Pancreas (tissue), 10 donors: ENCODE measurements at regions not wholly inside any gene's neighbourhood (a gene's known extent, or its start where the extent isn't known, plus 50 kb on each side); places are given as distances from the start of the nearest gene placed in this dataset.
"Not testable (repeated sequence)": the region's sequence is repeated elsewhere in the genome, so short reads cannot be mapped to it uniquely, and the experiment has no call there.

Source experiments
- ATAC-seq, 4 donors: fragments of 200-7000 bp; cut with Tn5 transposase; one replicate each; pipeline versions ENCODE4 v1.8.0 to v1.9.1; 2020; ENCODE audit warnings: mild to moderate bottlenecking in 4 of 4, moderate library complexity in 4 of 4
- DNase-seq, 6 donors: peaks; one replicate each; pipeline ENCODE4 v3.0.0-alpha.2; 2020
- FAIRE-seq: peaks from 2 replicates; lab custom pipeline; 2012; peaks lifted over from hg19 to GRCh38; lab: Jason Lieb, UNC
- H3K27ac ChIP-seq, 4 donors: fragments of 200-600 bp; sonication (generic); 1 replicate in 3 of 4; 2 replicates in 1 of 4; pipeline versions ENCODE4 v1.5.0 to v1.8.0; 2020
- H3K27me3 ChIP-seq, 4 donors: fragments of 200-600 bp; one replicate each; pipeline ENCODE4 v1.8.0; 2021
- H3K36me3 ChIP-seq, 3 donors: fragments of 200-600 bp; sonication (generic) in 1 of 3; one replicate each; pipeline versions ENCODE4 v1.5.0 to v1.8.0; 2020 to 2021
- H3K4me1 ChIP-seq, 3 donors: fragments of 200-600 bp; one replicate each; pipeline ENCODE4 v1.8.0; 2021
- H3K4me3 ChIP-seq, 4 donors: fragments of 200-600 bp; sonication (generic) in 2 of 4; one replicate each; pipeline versions ENCODE4 v1.5.0 to v1.8.0; 2020 to 2021
- H3K9me3 ChIP-seq, 4 donors: fragments of 200-600 bp; one replicate each; pipeline ENCODE4 v1.8.0; 2021
- WGBS, 2 donors: extraction: QIAGEN DNeasy Blood & Tissue Kit; methylation state at CpG; one replicate each; pipeline ENCODE4 v1.1.7; 2013; 5-methylcytosine and 5-hydroxymethylcytosine counted together
- intact Hi-C, 3 donors: fragments of 100-400 bp; cut with DNase I; formaldehyde crosslinking; loops; one replicate each; pipeline versions ENCODE4 v1.11.1 to v1.14.2; 2022
- TF ChIP-seq, protein P1 (sequence below), 4 donors: fragments of 200-600 bp; sonication (generic) in 3 of 4; IDR thresholded peaks; one replicate each; pipeline versions ENCODE4 v1.5.0 to v1.8.0; 2021; ENCODE audit warnings: antibody characterized with exemption in 4 of 4
- donor health status: healthy with polysubstance abuse.
- donor health status: DM: no; HTN: no; CAD: no; lungs with moderate emphysema.
- donor health status: DM: no; HTN: no; CAD: no.
- donor health status: control.
- donor health status: control.
- donor health status: Bipolar disorder and iron deficiency.
- donor health status: DM: yes; HTN: yes; CAD: no.
- donor health status: DM: no; HTN: no; CAD: no.
- donor health status: DM: no; HTN: no; CAD: no.
- donor health status: DM: yes; HTN: yes; CAD: no.

DNA sequence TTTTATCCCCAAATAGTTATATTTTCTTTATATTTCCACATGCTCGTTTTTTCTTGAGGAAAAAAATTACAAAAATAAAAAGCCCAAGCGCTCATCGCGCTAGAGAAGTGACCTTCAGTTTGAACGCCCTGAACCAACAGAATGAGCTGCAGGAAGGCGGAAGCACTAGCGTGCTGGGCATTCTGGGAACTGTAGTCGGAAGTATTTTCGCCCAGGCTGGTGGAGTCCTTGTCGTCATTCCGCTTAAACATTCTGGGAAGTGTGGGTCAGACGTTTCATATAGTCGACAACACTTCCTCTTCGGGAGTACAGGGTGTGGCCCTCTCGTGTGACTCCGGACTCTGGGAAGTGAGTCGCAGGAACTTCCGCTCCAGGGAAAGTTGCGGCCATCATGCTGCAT, 692.4 kb upstream of the DEFB115 start:
- 57 to 59% methylated on average over 19 of the region's 19 CpGs for WGBS, 2 donors
- H3K9me3 ChIP-seq, intact Hi-C loops, FAIRE-seq, H3K4me1 ChIP-seq, H3K27ac ChIP-seq, H3K27me3 ChIP-seq, H3K36me3 ChIP-seq, H3K4me3 ChIP-seq, DNase-seq: not testable (repeated sequence)
- ATAC-seq: peak in 1 of 4 donors; percentile 21

DNA sequence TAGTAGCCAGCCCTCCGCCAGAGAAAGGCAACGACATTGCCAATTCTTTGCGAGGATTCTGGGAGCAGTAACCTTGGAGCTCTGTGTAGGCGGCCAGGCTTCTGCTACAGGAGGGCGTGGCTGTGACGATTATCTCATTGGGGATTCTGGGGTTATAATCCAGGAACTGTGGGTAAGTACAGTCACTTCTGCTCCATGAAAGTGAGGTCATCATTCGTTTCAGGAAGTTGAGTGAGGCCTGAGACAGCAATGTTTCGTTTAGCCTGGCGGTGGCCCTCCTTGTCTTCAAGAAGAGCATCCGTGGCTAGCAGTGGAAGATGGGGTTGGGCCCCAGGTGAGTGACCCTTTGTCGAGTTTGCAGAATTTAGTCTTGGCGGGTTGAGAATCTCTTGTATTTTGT, 687.6 kb upstream of the DEFB115 start:
- not testable (repeated sequence) for H3K9me3 ChIP-seq, FAIRE-seq
- 77 to 81% methylated on average over 9 to 10 of the region's 12 CpGs for WGBS, 2 donors

DNA sequence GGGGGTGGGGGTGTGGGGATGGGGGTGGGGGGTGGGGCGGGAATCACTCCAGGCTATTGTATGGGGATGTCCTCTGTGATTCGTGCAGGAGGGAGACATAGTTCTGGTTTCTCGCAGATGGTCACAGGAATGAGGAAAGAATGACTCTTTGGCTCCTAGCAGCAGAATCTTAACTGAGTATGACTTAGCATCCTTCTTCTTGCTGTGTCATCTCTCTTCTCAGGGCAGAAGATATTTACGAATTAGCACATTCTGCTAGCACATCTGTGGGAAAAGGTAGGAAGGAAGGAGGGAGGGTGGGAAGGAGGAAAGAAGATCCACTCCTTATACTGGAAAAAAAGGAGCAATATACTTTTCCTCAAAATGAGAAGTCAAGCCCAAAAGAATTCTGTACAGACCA, 686.8 kb upstream of the DEFB115 start:
- DNase-seq, H3K4me1 ChIP-seq, FAIRE-seq, intact Hi-C loops, H3K4me3 ChIP-seq, ATAC-seq, H3K27me3 ChIP-seq, H3K27ac ChIP-seq, H3K9me3 ChIP-seq, H3K36me3 ChIP-seq: not testable (repeated sequence)
- 60 to 69% methylated on average over 4 of the region's 4 CpGs for WGBS, 2 donors

More for the DNA sequence above, 687.6 kb upstream of the DEFB115 start:
- H3K36me3 ChIP-seq, ATAC-seq, H3K27ac ChIP-seq, intact Hi-C loops, H3K4me1 ChIP-seq, DNase-seq, H3K4me3 ChIP-seq, H3K27me3 ChIP-seq: not testable (repeated sequence)

DNA sequence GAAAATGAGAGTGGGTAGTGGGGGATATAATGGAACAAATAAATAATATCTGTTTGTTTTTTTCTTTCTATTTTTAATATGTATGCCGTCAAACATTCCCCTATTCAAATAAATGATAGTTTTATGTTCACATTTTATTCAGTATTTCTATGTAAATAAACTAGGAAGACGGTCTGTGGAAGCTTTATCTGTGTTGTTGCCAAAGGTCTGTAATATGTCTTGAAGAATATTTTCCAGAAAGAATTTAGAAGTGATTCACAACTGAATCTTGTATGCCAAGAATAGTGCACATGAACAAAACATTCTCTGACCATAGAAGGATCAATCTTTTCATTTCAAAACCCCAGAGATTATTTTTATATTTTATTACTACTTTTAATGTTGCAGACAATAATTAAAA, 683.1 kb upstream of the DEFB115 start:
- DNase-seq, H3K9me3 ChIP-seq, H3K27me3 ChIP-seq, ATAC-seq, H3K4me3 ChIP-seq, FAIRE-seq, H3K4me1 ChIP-seq, H3K27ac ChIP-seq, H3K36me3 ChIP-seq, intact Hi-C loops: not testable (repeated sequence)
- 37 to 51% methylated on average over 2 of the region's 2 CpGs for WGBS, 2 donors

DNA sequence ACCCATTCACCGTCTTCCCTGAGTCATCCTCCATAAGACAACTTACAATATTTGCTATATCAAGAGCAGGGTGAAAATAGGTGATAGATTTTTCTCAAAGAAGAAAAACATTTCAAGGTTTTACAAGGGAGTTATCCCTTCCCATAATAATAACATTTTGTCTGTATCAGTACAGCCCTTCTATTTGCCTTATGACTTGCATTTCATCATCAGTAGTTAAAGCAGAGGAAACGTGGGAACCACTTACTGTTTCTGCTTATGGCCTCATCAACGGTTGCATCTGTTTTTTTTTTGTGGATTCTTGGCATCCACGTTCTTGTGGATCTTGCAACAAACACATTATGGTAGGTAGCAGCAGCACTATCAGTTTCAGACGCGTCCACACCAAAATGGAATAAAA, 678.4 kb upstream of the DEFB115 start:
- peak overlapping the region in 2 of 4 donors; percentile 31 to 36 for H3K4me3 ChIP-seq
- H3K27me3 ChIP-seq, FAIRE-seq, H3K9me3 ChIP-seq, H3K36me3 ChIP-seq, DNase-seq, H3K27ac ChIP-seq, H3K4me1 ChIP-seq, intact Hi-C loops: not testable (repeated sequence)
- ATAC-seq: peak in 2 of 4 donors; percentile 7
- WGBS, 2 donors: 45 to 47% methylated on average over 4 to 6 of the region's 6 CpGs

DNA sequence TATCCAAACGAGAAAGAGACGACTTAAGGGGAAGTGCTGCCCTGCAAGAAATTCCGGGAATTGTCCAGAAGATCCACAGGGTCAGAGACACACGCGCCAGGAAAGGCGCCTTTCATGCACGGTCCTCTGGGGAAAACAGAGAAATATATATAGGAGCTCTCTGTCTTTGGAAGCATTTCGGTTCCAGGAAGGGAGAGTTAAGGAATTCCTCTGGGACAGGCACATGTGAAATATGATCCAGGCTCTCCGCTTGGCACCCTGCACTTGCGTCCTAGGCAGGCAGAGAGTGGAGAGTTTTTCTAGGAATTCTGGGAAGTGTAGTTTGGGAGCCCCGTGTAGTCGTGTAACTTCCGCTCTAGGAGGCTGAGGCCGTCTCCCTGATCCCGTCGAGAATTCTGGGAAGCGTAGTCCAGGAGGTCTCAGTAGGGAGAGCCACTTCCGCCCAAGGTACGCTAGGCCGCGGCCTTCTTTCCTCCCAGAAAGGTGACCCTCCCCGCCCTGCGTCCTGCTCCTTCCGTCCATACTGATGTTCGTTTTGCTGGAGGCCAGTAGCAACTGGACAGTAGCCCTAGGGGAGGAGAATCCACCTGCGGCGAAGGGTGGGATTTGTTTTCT, 677.5 kb upstream of the DEFB115 start:
- 9 to 17% methylated on average over 21 to 27 of the region's 27 CpGs for WGBS, 2 donors
- H3K36me3 ChIP-seq, H3K4me1 ChIP-seq, H3K9me3 ChIP-seq, FAIRE-seq, intact Hi-C loops, H3K27me3 ChIP-seq: not testable (repeated sequence)
- peak; percentile 58 to 83 (median 76) for DNase-seq
- Histone ChIP-seq H3K4me3 (peak overlapping the region; percentile 10 to 36 (median 24)), H3K27ac (peak overlapping the region in 2 of 4 donors; percentile 30 to 46)
- peak; percentile 99 to 100 (median 99) for ATAC-seq

DNA sequence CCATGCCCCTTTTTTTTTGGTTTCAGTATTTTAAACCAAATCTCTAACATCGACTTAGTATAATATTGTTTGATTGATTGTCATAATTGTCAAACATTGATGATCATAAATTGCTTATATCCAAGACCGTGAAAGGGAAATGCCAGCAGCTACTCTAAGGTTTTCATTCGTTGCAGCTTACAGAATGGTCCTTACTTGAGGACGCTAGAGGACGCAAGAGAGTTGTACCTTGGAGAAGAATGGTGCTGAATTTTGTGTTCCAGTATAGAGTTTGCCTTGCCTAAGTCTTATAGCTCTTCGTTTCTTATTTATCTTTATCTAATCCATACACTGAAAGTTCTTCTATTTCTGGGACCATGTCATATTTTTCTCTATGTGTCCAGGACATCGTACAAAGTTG, 675.6 kb upstream of the DEFB115 start:
- H3K4me1 ChIP-seq, intact Hi-C loops, H3K36me3 ChIP-seq, DNase-seq, H3K4me3 ChIP-seq, ATAC-seq, H3K9me3 ChIP-seq, H3K27ac ChIP-seq, H3K27me3 ChIP-seq, FAIRE-seq: not testable (repeated sequence)
- 35 to 40% methylated on average over 7 of the region's 7 CpGs for WGBS, 2 donors

DNA sequence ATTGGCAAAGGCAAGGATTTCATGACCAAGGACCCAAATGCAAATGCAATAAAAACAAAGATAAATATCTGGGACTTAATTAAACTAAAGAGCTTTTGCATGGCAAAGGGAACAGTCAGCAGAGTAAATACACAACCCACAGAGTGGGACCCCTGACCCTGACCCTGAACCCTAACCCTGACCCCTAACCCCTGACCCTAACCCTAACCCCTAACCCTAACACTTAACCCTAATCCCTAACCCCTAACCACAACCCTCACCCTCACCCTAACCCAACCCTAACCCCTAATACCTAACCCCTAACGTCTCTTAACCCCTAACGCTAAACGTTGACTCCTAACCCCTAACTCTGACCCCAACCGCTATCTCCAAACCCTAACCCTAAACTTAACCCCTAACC, 673.1 kb upstream of the DEFB115 start:
- 68 to 69% methylated on average over 4 of the region's 4 CpGs for WGBS, 2 donors
- FAIRE-seq, H3K4me1 ChIP-seq, H3K27me3 ChIP-seq, H3K36me3 ChIP-seq, DNase-seq, ATAC-seq, H3K27ac ChIP-seq, H3K4me3 ChIP-seq, intact Hi-C loops, H3K9me3 ChIP-seq: not testable (repeated sequence)

DNA sequence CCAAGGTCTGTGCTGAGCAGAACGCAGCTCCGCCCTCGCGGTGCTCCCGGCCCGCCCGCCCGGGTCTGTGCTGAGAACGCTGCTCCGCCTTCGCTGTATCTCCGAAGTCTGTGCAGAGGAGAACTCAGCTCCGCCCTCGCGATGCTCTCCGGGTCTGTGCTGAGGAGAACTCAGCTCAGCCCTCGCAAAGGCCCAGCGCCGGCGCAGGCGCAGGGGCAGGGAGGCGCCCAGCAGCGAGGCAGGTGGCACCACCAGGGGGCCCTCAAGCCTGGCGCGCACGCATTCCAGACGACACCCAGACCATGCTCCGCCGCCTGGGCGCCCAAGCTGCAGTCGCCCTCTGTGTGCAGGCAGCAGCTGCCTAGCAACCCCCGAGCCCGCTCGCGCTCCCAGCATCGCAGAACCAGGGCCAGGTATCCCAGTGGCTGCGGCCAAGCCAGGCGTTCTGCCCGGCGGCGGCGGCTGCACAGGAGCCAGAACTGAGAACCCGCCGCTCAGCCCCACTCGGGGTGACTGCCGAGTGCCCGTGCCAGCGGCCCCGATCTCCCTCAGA, 672.1 kb upstream of the DEFB115 start:
- H3K4me1 ChIP-seq, H3K27me3 ChIP-seq, H3K27ac ChIP-seq, H3K9me3 ChIP-seq, H3K36me3 ChIP-seq, FAIRE-seq, intact Hi-C loops: not testable (repeated sequence)
- TF ChIP-seq, protein P1, sequence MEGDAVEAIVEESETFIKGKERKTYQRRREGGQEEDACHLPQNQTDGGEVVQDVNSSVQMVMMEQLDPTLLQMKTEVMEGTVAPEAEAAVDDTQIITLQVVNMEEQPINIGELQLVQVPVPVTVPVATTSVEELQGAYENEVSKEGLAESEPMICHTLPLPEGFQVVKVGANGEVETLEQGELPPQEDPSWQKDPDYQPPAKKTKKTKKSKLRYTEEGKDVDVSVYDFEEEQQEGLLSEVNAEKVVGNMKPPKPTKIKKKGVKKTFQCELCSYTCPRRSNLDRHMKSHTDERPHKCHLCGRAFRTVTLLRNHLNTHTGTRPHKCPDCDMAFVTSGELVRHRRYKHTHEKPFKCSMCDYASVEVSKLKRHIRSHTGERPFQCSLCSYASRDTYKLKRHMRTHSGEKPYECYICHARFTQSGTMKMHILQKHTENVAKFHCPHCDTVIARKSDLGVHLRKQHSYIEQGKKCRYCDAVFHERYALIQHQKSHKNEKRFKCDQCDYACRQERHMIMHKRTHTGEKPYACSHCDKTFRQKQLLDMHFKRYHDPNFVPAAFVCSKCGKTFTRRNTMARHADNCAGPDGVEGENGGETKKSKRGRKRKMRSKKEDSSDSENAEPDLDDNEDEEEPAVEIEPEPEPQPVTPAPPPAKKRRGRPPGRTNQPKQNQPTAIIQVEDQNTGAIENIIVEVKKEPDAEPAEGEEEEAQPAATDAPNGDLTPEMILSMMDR (IDR thresholded peaks at IDR 0.05): peak in 3 of 4 donors; percentile 19 to 42 (median 23)
- peak overlapping the region; percentile 16 to 41 (median 22) for H3K4me3 ChIP-seq
- 8 to 25% methylated on average over 39 to 49 of the region's 49 CpGs for WGBS, 2 donors
- peak; percentile 20 to 89 (median 56) for DNase-seq
- peak; percentile 86 to 100 (median 100) for ATAC-seq

DNA sequence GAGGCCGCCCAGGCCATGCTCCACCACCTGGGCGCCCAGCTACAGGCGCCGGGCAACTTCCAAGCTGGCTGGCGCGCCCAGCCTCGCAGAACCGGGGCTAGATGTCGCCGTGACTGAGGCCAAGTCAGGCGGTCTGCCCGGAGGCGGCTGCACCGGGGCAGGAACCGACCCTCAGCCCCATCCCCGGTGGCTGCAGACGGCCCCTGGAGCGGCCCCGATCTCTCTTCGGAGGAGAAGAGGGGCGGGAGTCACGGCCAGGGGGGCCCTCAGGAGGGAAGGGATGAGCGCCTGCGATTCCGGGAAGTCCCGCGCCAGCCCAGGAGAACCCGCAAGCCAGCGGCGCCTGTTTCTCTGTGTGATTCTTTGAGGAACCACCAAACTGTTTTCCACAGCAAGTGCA, 671.3 kb upstream of the DEFB115 start:
- FAIRE-seq, intact Hi-C loops, H3K36me3 ChIP-seq, H3K27me3 ChIP-seq, DNase-seq, ATAC-seq, H3K9me3 ChIP-seq, H3K4me1 ChIP-seq, H3K27ac ChIP-seq: not testable (repeated sequence)
- peak overlapping the region in 2 of 4 donors; percentile 27 to 41 for H3K4me3 ChIP-seq
- 6 to 22% methylated on average over 20 to 28 of the region's 30 CpGs for WGBS, 2 donors
